Fibroblast of lung (primary cell): ENCODE measurements at regions not wholly inside any gene's neighbourhood (a gene's known extent, or its start where the extent isn't known, plus 50 kb on each side); places are given as distances from the start of the nearest gene placed in this dataset.

Experiments
- DNase-seq, 2 donors: peaks; one replicate each; pipeline versions ENCODE4 v3.0.0 to v3.0.0-alpha.2; 2010; ENCODE audit warnings: low read depth in 2 of 2
- H2AFZ ChIP-seq: 2 replicates; pipeline ENCODE4 v1.5.1; 2012; ENCODE audit warnings: low read length, control low read depth, inconsistent platforms
- H3K27ac ChIP-seq: 2 replicates; pipeline ENCODE4 v1.5.1; 2011; ENCODE audit warnings: low read length, control low read depth; ENCODE audit not compliant: insufficient read depth
- H3K27me3 ChIP-seq: 2 replicates; pipeline ENCODE4 v1.5.1; 2011; ENCODE audit warnings: mild to moderate bottlenecking, low read length; ENCODE audit not compliant: control insufficient read depth, insufficient read depth
- H3K36me3 ChIP-seq: 2 replicates; pipeline ENCODE4 v1.5.1; 2011; ENCODE audit warnings: low read length; ENCODE audit not compliant: control insufficient read depth, insufficient read depth
- H3K4me1 ChIP-seq: 2 replicates; pipeline ENCODE4 v1.5.1; 2011; ENCODE audit warnings: low read length; ENCODE audit not compliant: control insufficient read depth, insufficient read depth; ENCODE audit errors: extremely low read depth
- H3K4me2 ChIP-seq: 2 replicates; pipeline ENCODE4 v1.5.1; 2011; ENCODE audit warnings: low read length, control low read depth; ENCODE audit not compliant: insufficient read depth; ENCODE audit errors: extremely low read depth
- H3K4me3 ChIP-seq, 4 experiments: fragments of 200-600 bp in 1 of 4; sonication (generic) in 1 of 4; replicated peaks in 1 of 4; 2 replicates each; pipeline ENCODE4 v1.5.1; 2011 to 2016; ENCODE audit warnings: low read length in 4 of 4, low read depth in 3 of 4, mild to moderate bottlenecking in 3 of 4, control low read depth in 2 of 4, inconsistent platforms in 1 of 4, mixed read lengths in 1 of 4; ENCODE audit not compliant: insufficient read depth in 1 of 4; ENCODE audit errors: control extremely low read depth in 1 of 4
- H3K79me2 ChIP-seq: 2 replicates; pipeline ENCODE4 v1.5.1; 2012; ENCODE audit warnings: mild to moderate bottlenecking, low read length, inconsistent platforms; ENCODE audit not compliant: control insufficient read depth, insufficient read depth
- H3K9ac ChIP-seq: 2 replicates; pipeline ENCODE4 v1.5.1; 2011; ENCODE audit warnings: mild to moderate bottlenecking, low read length, control low read depth; ENCODE audit not compliant: insufficient read depth
- H3K9me3 ChIP-seq: 2 replicates; pipeline ENCODE4 v1.5.1; 2012; ENCODE audit warnings: low read depth, low read length; ENCODE audit not compliant: control insufficient read depth, insufficient read depth
- H4K20me1 ChIP-seq: 2 replicates; pipeline ENCODE4 v1.5.1; 2011; ENCODE audit warnings: low read length; ENCODE audit not compliant: control insufficient read depth, insufficient read depth; ENCODE audit errors: extremely low read depth
- EZH2 ChIP-seq: IDR thresholded peaks from 2 replicates; pipeline ENCODE4 v1.5.1; 2012; ENCODE audit warnings: low read length, control low read depth, mild to moderate bottlenecking; ENCODE audit errors: missing control alignments
- TF ChIP-seq, protein P1 (sequence below), 2 donors: IDR thresholded peaks in 1 of 2; conservative IDR thresholded peaks in 1 of 2; 1 replicate in 1 of 2; 2 replicates in 1 of 2; pipeline ENCODE4 v1.5.1; 2011 to 2012; ENCODE audit warnings: low read length in 2 of 2, control low read depth in 1 of 2, inconsistent platforms in 1 of 2, low read depth in 1 of 2, mild to moderate bottlenecking in 1 of 2

DNA sequence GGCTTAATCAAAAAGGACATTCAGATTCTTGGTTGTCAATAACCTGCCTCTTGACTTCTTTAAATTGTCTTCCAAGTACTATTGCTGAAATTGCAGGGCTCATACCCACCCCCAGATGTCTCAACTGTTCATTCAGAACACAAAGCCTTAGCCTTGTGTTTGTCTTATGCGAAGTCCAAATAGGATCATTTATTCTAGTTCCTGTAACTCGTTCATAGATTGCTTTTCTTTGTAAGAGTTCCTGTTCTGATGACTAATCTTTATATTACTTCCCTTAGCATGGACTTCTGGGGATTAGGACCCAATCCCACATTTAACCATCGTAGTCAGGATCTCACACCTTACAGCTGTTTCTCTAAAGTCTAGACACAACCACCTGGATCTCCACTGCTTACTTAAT is 226.0 kb downstream of the VEGFC start:
- no peaks in the 10 kb centered on the region for H4K20me1 ChIP-seq
- no peak overlapping the region for H2AFZ ChIP-seq
- H3K4me1 ChIP-seq: peaks cover 2% of the 10 kb centered on the region
- H3K36me3 ChIP-seq: no peaks in the 10 kb centered on the region
- no peak overlapping the region for H3K4me3 ChIP-seq
- no peaks in the 10 kb centered on the region for H3K27me3 ChIP-seq
- no peaks in the 10 kb centered on the region for H3K79me2 ChIP-seq
- no peak for DNase-seq
- no peak for TF ChIP-seq EZH2
- TF ChIP-seq, protein P1, sequence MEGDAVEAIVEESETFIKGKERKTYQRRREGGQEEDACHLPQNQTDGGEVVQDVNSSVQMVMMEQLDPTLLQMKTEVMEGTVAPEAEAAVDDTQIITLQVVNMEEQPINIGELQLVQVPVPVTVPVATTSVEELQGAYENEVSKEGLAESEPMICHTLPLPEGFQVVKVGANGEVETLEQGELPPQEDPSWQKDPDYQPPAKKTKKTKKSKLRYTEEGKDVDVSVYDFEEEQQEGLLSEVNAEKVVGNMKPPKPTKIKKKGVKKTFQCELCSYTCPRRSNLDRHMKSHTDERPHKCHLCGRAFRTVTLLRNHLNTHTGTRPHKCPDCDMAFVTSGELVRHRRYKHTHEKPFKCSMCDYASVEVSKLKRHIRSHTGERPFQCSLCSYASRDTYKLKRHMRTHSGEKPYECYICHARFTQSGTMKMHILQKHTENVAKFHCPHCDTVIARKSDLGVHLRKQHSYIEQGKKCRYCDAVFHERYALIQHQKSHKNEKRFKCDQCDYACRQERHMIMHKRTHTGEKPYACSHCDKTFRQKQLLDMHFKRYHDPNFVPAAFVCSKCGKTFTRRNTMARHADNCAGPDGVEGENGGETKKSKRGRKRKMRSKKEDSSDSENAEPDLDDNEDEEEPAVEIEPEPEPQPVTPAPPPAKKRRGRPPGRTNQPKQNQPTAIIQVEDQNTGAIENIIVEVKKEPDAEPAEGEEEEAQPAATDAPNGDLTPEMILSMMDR (conservative IDR thresholded peaks at IDR 0.05 in 1 of 2, IDR thresholded peaks at IDR 0.05 in 1 of 2; ENCODE audit: low read depth in 1 of 2, low read length in 2 of 2): no peak
- no peak overlapping the region for H3K27ac ChIP-seq
- no peaks in the 10 kb centered on the region for H3K9me3 ChIP-seq
- H3K4me2 ChIP-seq: no peak overlapping the region
- H3K9ac ChIP-seq: no peak overlapping the region

DNA sequence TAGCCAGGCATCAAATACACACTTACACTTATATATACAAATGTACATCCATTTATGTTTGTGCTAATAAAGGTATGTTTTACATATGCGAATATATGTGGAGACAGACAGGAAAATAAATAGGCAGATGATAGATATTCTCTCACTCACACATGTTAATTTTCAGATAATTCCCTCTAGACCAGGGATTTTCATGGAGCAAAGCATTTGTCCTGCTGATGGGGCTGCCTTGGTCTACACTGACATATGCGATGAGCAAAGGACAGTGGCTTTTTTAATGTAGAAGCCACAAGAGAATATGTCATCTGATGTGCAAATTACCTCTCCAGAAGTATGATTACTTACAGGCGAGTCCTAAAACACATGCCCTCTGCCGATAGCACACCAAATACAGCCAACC is 224.5 kb downstream of the VEGFC start:
- Histone ChIP-seq H3K36me3 (no peaks in the 10 kb centered on the region), H4K20me1 (no peaks in the 10 kb centered on the region), H3K4me3 (no peak overlapping the region), H3K79me2 (no peaks in the 10 kb centered on the region), H3K27me3 (no peaks in the 10 kb centered on the region), H3K27ac (no peak overlapping the region), H3K9ac (no peak overlapping the region), H3K4me1 (peaks cover 2% of the 10 kb centered on the region), H3K4me2 (no peak overlapping the region), H3K9me3 (no peaks in the 10 kb centered on the region), H2AFZ (no peak overlapping the region)
- TF ChIP-seq, protein P1 (conservative IDR thresholded peaks at IDR 0.05 in 1 of 2, IDR thresholded peaks at IDR 0.05 in 1 of 2; ENCODE audit: low read depth in 1 of 2, low read length in 2 of 2): no peak
- no peak for TF ChIP-seq EZH2
- no peak for DNase-seq

DNA sequence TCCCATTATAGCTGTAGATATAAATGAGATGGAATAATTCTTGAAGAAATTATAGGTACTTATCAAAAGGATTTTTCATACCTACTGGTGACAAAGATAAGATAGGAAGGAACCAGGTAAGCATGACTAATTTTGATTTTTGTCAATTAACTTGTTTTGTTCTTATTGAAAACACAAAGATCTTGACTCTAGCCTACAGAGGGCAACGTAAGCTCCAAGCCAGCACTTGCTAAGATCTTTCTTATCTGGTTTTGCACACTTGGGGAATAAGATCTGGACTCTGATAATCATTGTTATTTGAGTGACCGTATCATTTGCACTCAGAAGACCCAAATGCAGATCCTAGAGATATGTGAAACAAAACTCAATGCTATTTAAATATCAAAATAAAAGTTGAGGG is 223.4 kb downstream of the VEGFC start:
- H3K9me3 ChIP-seq: no peaks in the 10 kb centered on the region
- H3K36me3 ChIP-seq: no peaks in the 10 kb centered on the region
- H2AFZ ChIP-seq: no peak overlapping the region
- peaks cover 2% of the 10 kb centered on the region for H3K4me1 ChIP-seq
- peak in 1 of 2 donors; percentile 45 for DNase-seq
- no peaks in the 10 kb centered on the region for H3K79me2 ChIP-seq
- H3K4me2 ChIP-seq: no peak overlapping the region
- no peaks in the 10 kb centered on the region for H3K27me3 ChIP-seq
- no peaks in the 10 kb centered on the region for H4K20me1 ChIP-seq
- TF ChIP-seq EZH2: no peak
- TF ChIP-seq, protein P1 (conservative IDR thresholded peaks at IDR 0.05 in 1 of 2, IDR thresholded peaks at IDR 0.05 in 1 of 2; ENCODE audit: low read depth in 1 of 2, low read length in 2 of 2): peak; percentile 17 to 45
- H3K4me3 ChIP-seq: no peak overlapping the region
- H3K27ac ChIP-seq: no peak overlapping the region
- H3K9ac ChIP-seq: no peak overlapping the region
